ENCODE measurements at regions not wholly inside any gene's neighbourhood (a gene's known extent, or its start where the extent isn't known, plus 50 kb on each side); places are given as distances from the start of the nearest gene placed in this dataset.
A peak's percentile ranks its signal among the peaks of the same experiment; 100 is the strongest.

GRCh38 chr7:25846722-25847121 lies 305.3 kb upstream of the NFE2L3 start:
- no peaks in the 10 kb centered on the region for H3K36me3 ChIP-seq
- DNase-seq: no peak
- H3K9me3 ChIP-seq: no peaks in the 10 kb centered on the region
- intact Hi-C loops (cut with DNase I): no loop called here
- peak overlapping the region; percentile 0 to 88 (median 82) for H3K27ac ChIP-seq
- TF ChIP-seq CTCF (IDR thresholded peaks at IDR 0.05) (no peak), POLR2A (IDR thresholded peaks at IDR 0.05) (no peak)
- no peak overlapping the region for H3K4me3 ChIP-seq
- H3K27me3 ChIP-seq: peaks cover 0 to 33% (median under 1%) of the 10 kb centered on the region in 4 donors
- peaks cover 0 to 63% (median 23%) of the 10 kb centered on the region in 3 donors for H3K4me1 ChIP-seq
- WGBS, 2 donors: 23 to 29% methylated on average over 5 of the region's 5 CpGs

GRCh38 chr7:25847336-25848070 lies 304.5 kb upstream of the NFE2L3 start:
- H3K4me3 ChIP-seq: no peak overlapping the region
- H3K9me3 ChIP-seq: no peaks in the 10 kb centered on the region
- TF ChIP-seq POLR2A (IDR thresholded peaks at IDR 0.05) (no peak), CTCF (IDR thresholded peaks at IDR 0.05) (no peak)
- H3K36me3 ChIP-seq: no peaks in the 10 kb centered on the region
- H3K27ac ChIP-seq: peak overlapping the region; percentile 0 to 88 (median 82)
- peaks cover 5 to 65% (median 31%) of the 10 kb centered on the region in 3 donors for H3K4me1 ChIP-seq
- intact Hi-C loops (cut with DNase I): no loop called here
- peaks cover 0 to 41% (median 5%) of the 10 kb centered on the region in 4 donors for H3K27me3 ChIP-seq
- no peak for DNase-seq
- 48 to 65% methylated on average over 6 of the region's 6 CpGs for WGBS, 2 donors

- no peaks in the 10 kb centered on the region for H3K36me3 ChIP-seq
- 51 to 59% methylated on average over 9 of the region's 9 CpGs for WGBS, 2 donors
- TF ChIP-seq POLR2A (IDR thresholded peaks at IDR 0.05): no peak
- no peak for TF ChIP-seq CTCF (IDR thresholded peaks at IDR 0.05)
- intact Hi-C loops (cut with DNase I): loop anchor here (5.0 to 10.0 kb wide), 4 partner anchors 282 to 1315 kb away; partner anchors contain the start of gene HOXA9
- no peak overlapping the region for H3K4me3 ChIP-seq
- no peak for DNase-seq
- H3K27ac ChIP-seq: peak overlapping the region; percentile 43 to 88 (median 86)
- H3K9me3 ChIP-seq: no peaks in the 10 kb centered on the region
- H3K27me3 ChIP-seq: peaks cover 5 to 62% (median 23%) of the 10 kb centered on the region in 4 donors
- peaks cover 10 to 82% (median 36%) of the 10 kb centered on the region in 3 donors for H3K4me1 ChIP-seq
Observed at GRCh38 chr7:25849500-25850184, 302.4 kb upstream of the NFE2L3 start.

GRCh38 chr7:25850216-25850615 lies 301.8 kb upstream of the NFE2L3 start:
- no peak for DNase-seq
- peaks cover 0 to 4% (median 0%) of the 10 kb centered on the region in 3 donors for H3K9me3 ChIP-seq
- peak overlapping the region; percentile 6 to 89 (median 86) for H3K27ac ChIP-seq
- TF ChIP-seq CTCF (IDR thresholded peaks at IDR 0.05) (no peak), POLR2A (IDR thresholded peaks at IDR 0.05) (no peak)
- peaks cover 10 to 88% (median 36%) of the 10 kb centered on the region in 3 donors for H3K4me1 ChIP-seq
- intact Hi-C loops (cut with DNase I): loop anchor here (5.0 to 10.0 kb wide), 4 partner anchors 283 to 1315 kb away; partner anchors contain the start of gene HOXA9
- no peak overlapping the region for H3K4me3 ChIP-seq
- H3K27me3 ChIP-seq: peaks cover 5 to 68% (median 25%) of the 10 kb centered on the region in 4 donors
- H3K36me3 ChIP-seq: no peaks in the 10 kb centered on the region

GRCh38 chr7:25850735-25851134 lies 301.3 kb upstream of the NFE2L3 start:
- DNase-seq: no peak
- H3K9me3 ChIP-seq: peaks cover 0 to 6% (median 0%) of the 10 kb centered on the region in 3 donors
- intact Hi-C loops (cut with DNase I): loop anchor here (5.0 to 10.0 kb wide), 4 partner anchors 283 to 1314 kb away; partner anchors contain the start of gene HOXA9
- TF ChIP-seq POLR2A (IDR thresholded peaks at IDR 0.05) (no peak), CTCF (IDR thresholded peaks at IDR 0.05) (no peak)
- WGBS, 2 donors: 61 to 71% methylated on average over 8 of the region's 8 CpGs
- no peak overlapping the region for H3K4me3 ChIP-seq
- H3K4me1 ChIP-seq: peaks cover 10 to 89% (median 36%) of the 10 kb centered on the region in 3 donors
- H3K27ac ChIP-seq: peak overlapping the region; percentile 6 to 89 (median 86)
- peaks cover 5 to 68% (median 28%) of the 10 kb centered on the region in 4 donors for H3K27me3 ChIP-seq
- no peaks in the 10 kb centered on the region for H3K36me3 ChIP-seq
